Neural cell (in vitro differentiated cells): ENCODE measurements at regions not wholly inside any gene's neighbourhood (a gene's known extent, or its start where the extent isn't known, plus 50 kb on each side); places are given as distances from the start of the nearest gene placed in this dataset.

Experiments used
- H2AFZ ChIP-seq: fragments of 200-600, 300-800 bp; sonication (generic), shearing (Covaris generic); 2 replicates; pipeline ENCODE4 v1.6.0; 2014; ENCODE audit warnings: low read depth, mild to moderate bottlenecking, antibody characterized with exemption, low read length, moderate library complexity
- H3F3A ChIP-seq: fragments of 200-600 bp; shearing (Covaris generic); 2 replicates; pipeline ENCODE4 v1.6.1; 2016; ENCODE audit warnings: mild to moderate bottlenecking, moderate library complexity, mixed read lengths, antibody characterized with exemption, low read length; ENCODE audit not compliant: insufficient read depth, poor library complexity, severe bottlenecking
- H3K27ac ChIP-seq: fragments of 200-600, 300-800 bp; sonication (generic), shearing (Covaris generic); 2 replicates; pipeline ENCODE4 v1.5.1; 2014; ENCODE audit warnings: mild to moderate bottlenecking, low read length, moderate library complexity
- H3K27me3 ChIP-seq: fragments of 300-800, 200-600 bp; sonication (generic), shearing (Covaris generic); 2 replicates; pipeline ENCODE4 v1.6.0; 2014; ENCODE audit warnings: mild to moderate bottlenecking, low read depth, low read length, moderate library complexity; ENCODE audit not compliant: insufficient read depth
- H3K36me3 ChIP-seq: fragments of 300-800, 200-600 bp; sonication (generic), shearing (Covaris generic); 2 replicates; pipeline ENCODE4 v1.5.1; 2014; ENCODE audit warnings: mild to moderate bottlenecking, antibody characterized with exemption, low read length, moderate library complexity; ENCODE audit not compliant: insufficient read depth
- H3K4me2 ChIP-seq: fragments of 300-800, 200-600 bp; sonication (generic), shearing (Covaris generic); 2 replicates; pipeline ENCODE4 v1.6.0; 2014; ENCODE audit warnings: mild to moderate bottlenecking, low read length
- H3K4me3 ChIP-seq: fragments of 300-800, 200-600 bp; sonication (generic), shearing (Covaris generic); 2 replicates; pipeline ENCODE4 v1.5.1; 2014; ENCODE audit warnings: mild to moderate bottlenecking, low read length, moderate library complexity
- H3K79me2 ChIP-seq: fragments of 200-600 bp; shearing (Covaris generic); replicated peaks from 2 replicates; pipeline ENCODE4 v1.6.0; 2014; ENCODE audit warnings: mild to moderate bottlenecking, low read length, moderate library complexity; ENCODE audit not compliant: insufficient read depth
- H3K9ac ChIP-seq: fragments of 300-800, 200-600 bp; sonication (generic), shearing (Covaris generic); 2 replicates; pipeline ENCODE4 v1.6.1; 2016; ENCODE audit warnings: mild to moderate bottlenecking, low read length, mixed read lengths
- H3K9me2 ChIP-seq: fragments of 200-600 bp; shearing (Covaris generic); 2 replicates; pipeline ENCODE4 v1.6.1; 2016; ENCODE audit warnings: mild to moderate bottlenecking, low read length, mixed read lengths; ENCODE audit not compliant: insufficient read depth
- H3K9me3 ChIP-seq: fragments of 200-600, 300-800 bp; sonication (generic), shearing (Covaris generic); 2 replicates; pipeline ENCODE4 v1.6.1; 2016; ENCODE audit warnings: mild to moderate bottlenecking, mixed run types, low read length, moderate library complexity, mixed read lengths
- H4K20me1 ChIP-seq: fragments of 200-600 bp; shearing (Covaris generic); 2 replicates; pipeline ENCODE4 v1.6.1; 2016; ENCODE audit warnings: mild to moderate bottlenecking, mixed run types; ENCODE audit not compliant: insufficient read depth
- CTCF ChIP-seq: fragments of 450-650 bp; IDR thresholded peaks from 2 replicates; pipeline ENCODE4 v1.5.1; 2014; ENCODE audit warnings: antibody characterized with exemption, mild to moderate bottlenecking, moderate library complexity; ENCODE audit not compliant: poor library complexity, severe bottlenecking
- EP300 ChIP-seq: fragments of 450-650 bp; conservative IDR thresholded peaks from 2 replicates; pipeline ENCODE4 v1.6.1; 2014; ENCODE audit warnings: antibody characterized with exemption, mild to moderate bottlenecking, moderate library complexity; ENCODE audit not compliant: poor library complexity, severe bottlenecking
- EZH2 ChIP-seq: fragments of 200-600, 300-800 bp; shearing (Covaris generic), sonication (generic); IDR thresholded peaks from 2 replicates; pipeline ENCODE4 v1.6.1; 2014; ENCODE audit warnings: antibody characterized with exemption, low read length, borderline replicate concordance, mild to moderate bottlenecking; ENCODE audit not compliant: insufficient read depth, poor library complexity, severe bottlenecking
- MXI1 ChIP-seq: fragments of 450-650 bp; conservative IDR thresholded peaks from 2 replicates; pipeline ENCODE4 v1.6.1; 2014; ENCODE audit warnings: antibody characterized with exemption, mild to moderate bottlenecking; ENCODE audit not compliant: poor library complexity, severe bottlenecking
- POLR2AphosphoS5 ChIP-seq: IDR thresholded peaks from 2 replicates; pipeline ENCODE4 v1.6.1; 2012
- RAD21 ChIP-seq: fragments of 450-650 bp; conservative IDR thresholded peaks from 2 replicates; pipeline ENCODE4 v1.6.1; 2014; ENCODE audit warnings: antibody characterized with exemption, mild to moderate bottlenecking, moderate library complexity
- REST ChIP-seq: IDR thresholded peaks from 2 replicates; pipeline ENCODE4 v1.6.1; 2012; ENCODE audit warnings: borderline replicate concordance
- SMC3 ChIP-seq: fragments of 450-650 bp; conservative IDR thresholded peaks from 2 replicates; pipeline ENCODE4 v1.6.1; 2014; ENCODE audit warnings: antibody characterized with exemption, mild to moderate bottlenecking, moderate library complexity; ENCODE audit not compliant: poor library complexity
- TAF1 ChIP-seq: IDR thresholded peaks from 2 replicates; pipeline ENCODE4 v1.6.1; 2012; ENCODE audit warnings: low read depth

GRCh38 chr21:28747464-28747863 is 245.2 kb downstream of the LTN1 start:
- Histone ChIP-seq H3K9me2 (no peaks in the 10 kb centered on the region), H3K79me2 (no peaks in the 10 kb centered on the region), H3K36me3 (no peaks in the 10 kb centered on the region), H3K9ac (no peak overlapping the region), H2AFZ (no peak overlapping the region), H3F3A (no peaks in the 10 kb centered on the region), H4K20me1 (no peaks in the 10 kb centered on the region), H3K27ac (no peak overlapping the region), H3K4me3 (no peak overlapping the region), H3K4me2 (no peak overlapping the region), H3K27me3 (no peaks in the 10 kb centered on the region), H3K9me3 (no peaks in the 10 kb centered on the region)
- TF ChIP-seq CTCF (no peak), MXI1 (no peak), POLR2AphosphoS5 (no peak), EZH2 (no peak), EP300 (no peak), RAD21 (no peak), TAF1 (no peak), REST (no peak), SMC3 (no peak)

GRCh38 chr21:28746166-28746565 is 246.5 kb downstream of the LTN1 start:
- no peaks in the 10 kb centered on the region for H3K9me2 ChIP-seq
- no peaks in the 10 kb centered on the region for H4K20me1 ChIP-seq
- no peaks in the 10 kb centered on the region for H3K79me2 ChIP-seq
- no peak overlapping the region for H3K4me2 ChIP-seq
- H3K36me3 ChIP-seq = no peaks in the 10 kb centered on the region
- no peak overlapping the region for H3K27ac ChIP-seq
- H3F3A ChIP-seq = no peaks in the 10 kb centered on the region
- H3K9ac ChIP-seq = no peak overlapping the region
- TF ChIP-seq TAF1 = no peak
- TF ChIP-seq MXI1 = no peak
- no peak for TF ChIP-seq CTCF
- no peak for TF ChIP-seq RAD21
- no peak for TF ChIP-seq REST
- no peak for TF ChIP-seq EZH2
- no peak for TF ChIP-seq POLR2AphosphoS5
- TF ChIP-seq SMC3 = no peak
- TF ChIP-seq EP300 = no peak
- H3K9me3 ChIP-seq = no peaks in the 10 kb centered on the region
- H3K27me3 ChIP-seq = no peaks in the 10 kb centered on the region
- H2AFZ ChIP-seq = no peak overlapping the region
- no peak overlapping the region for H3K4me3 ChIP-seq
